Activated T-cell treated with anti-CD3 and anti-CD28 coated beads, Interleukin-2, amount 50 U/mL, for 72 hours (primary cell): ENCODE measurements at regions not wholly inside any gene's neighbourhood (a gene's known extent, or its start where the extent isn't known, plus 50 kb on each side); places are given as distances from the start of the nearest gene placed in this dataset.

ENCODE experiments used
- ATAC-seq, 2 donors: fragments of 150-1000 bp; cut with Tn5 transposase; replicated peaks in 1 of 2; 2 replicates each; pipeline ENCODE4 v1.10.0; 2021; ENCODE audit warnings: moderate library complexity in 2 of 2, mild to moderate bottlenecking in 1 of 2
- DNase-seq, 2 donors: peaks; one replicate each; pipeline ENCODE4 v3.0.0; 2021 to 2022; ENCODE audit warnings: mixed read lengths in 1 of 2
- H3K27ac Mint-ChIP-seq: one replicate; pipeline ENCODE4 v1.8.0; 2022; ENCODE audit warnings: mild to moderate bottlenecking, moderate library complexity, mixed read lengths
- H3K27me3 Mint-ChIP-seq: one replicate; pipeline ENCODE4 v1.8.0; 2022; ENCODE audit warnings: low read depth, mixed read lengths
- H3K36me3 Mint-ChIP-seq, 2 donors: one replicate each; pipeline ENCODE4 v1.8.0; 2022; ENCODE audit warnings: mixed read lengths in 2 of 2, mild to moderate bottlenecking in 1 of 2; ENCODE audit not compliant: insufficient read depth in 2 of 2
- H3K4me1 Mint-ChIP-seq: one replicate; pipeline ENCODE4 v1.8.0; 2022; ENCODE audit warnings: low read depth, mixed read lengths
- H3K4me3 Mint-ChIP-seq, 2 donors: one replicate each; pipeline ENCODE4 v1.8.0; 2022; ENCODE audit warnings: mild to moderate bottlenecking in 2 of 2, mixed read lengths in 2 of 2, moderate library complexity in 2 of 2
- H3K9me3 Mint-ChIP-seq, 2 donors: one replicate each; pipeline ENCODE4 v1.8.0; 2022; ENCODE audit warnings: mixed read lengths in 2 of 2

DNA sequence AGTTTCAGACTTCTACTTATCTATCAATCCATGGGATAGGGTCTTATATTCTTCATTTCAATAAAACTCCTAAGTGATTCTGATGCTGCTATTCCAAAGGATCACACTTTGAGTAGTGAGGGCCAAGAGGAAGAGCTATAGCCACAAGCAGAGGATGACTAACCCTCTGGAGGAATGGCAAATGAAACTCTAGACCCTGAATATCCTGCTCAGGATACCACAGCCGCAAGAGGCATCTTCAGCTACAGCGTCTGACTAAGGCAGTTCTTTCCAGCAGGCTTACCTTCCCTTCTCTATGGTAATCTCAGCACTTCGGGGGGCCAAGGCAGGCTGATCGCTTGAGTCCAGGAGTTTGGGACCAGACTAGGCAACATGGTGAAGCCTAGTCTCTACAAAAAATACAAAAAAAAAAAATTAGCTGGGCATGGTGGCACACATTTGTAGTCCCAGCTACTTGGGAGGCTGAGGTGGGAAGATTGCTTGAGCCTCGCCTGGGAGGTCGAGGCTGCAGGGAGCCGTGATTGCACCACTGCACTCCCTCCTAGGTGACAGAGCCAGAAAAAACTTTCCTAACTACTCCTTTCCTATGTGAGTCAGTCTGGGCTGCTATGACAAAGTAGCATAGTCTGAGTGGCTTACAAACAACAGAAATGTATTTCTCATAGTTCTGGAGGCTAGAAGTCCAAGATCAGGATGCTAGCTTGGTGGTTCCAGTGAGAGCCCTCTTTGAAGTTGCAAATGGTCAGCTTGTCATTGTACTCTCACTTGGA is 371.9 kb downstream of the IRS1 start:
- H3K27ac Mint-ChIP-seq = no peak overlapping the region
- H3K4me1 Mint-ChIP-seq = peaks cover 22% of the 10 kb centered on the region
- ATAC-seq (no peak), DNase-seq (no peak)
- no peaks in the 10 kb centered on the region for H3K36me3 Mint-ChIP-seq
- no peaks in the 10 kb centered on the region for H3K9me3 Mint-ChIP-seq
- H3K4me3 Mint-ChIP-seq = no peak overlapping the region
- H3K27me3 Mint-ChIP-seq = peaks cover 40% of the 10 kb centered on the region

DNA sequence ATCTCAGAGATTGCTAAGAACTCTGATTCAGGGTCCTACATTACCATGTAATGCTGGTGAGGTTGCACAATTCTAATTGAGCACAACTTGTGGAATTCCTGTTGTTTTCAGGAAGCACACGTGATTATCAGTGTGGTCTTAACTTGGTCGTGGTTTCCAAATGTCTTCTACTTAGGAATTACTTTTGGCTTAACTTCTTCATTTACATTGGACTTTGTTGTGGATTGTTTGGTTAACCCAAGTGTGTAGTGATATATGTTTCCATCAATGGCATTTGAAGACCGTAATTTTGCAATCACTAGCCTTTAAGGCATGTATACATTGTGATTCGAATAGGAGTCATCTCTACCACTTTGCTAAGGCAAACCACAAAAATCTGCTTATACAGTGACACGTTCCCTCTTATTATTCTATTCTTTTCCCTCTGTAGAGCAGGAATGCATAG is 373.3 kb downstream of the IRS1 start:
- DNase-seq (no peak), ATAC-seq (no peak)
- Mint-ChIP-seq H3K4me1 (peaks cover 22% of the 10 kb centered on the region), H3K4me3 (no peak overlapping the region), H3K27me3 (peaks cover 32% of the 10 kb centered on the region), H3K9me3 (no peaks in the 10 kb centered on the region), H3K36me3 (no peaks in the 10 kb centered on the region), H3K27ac (no peak overlapping the region)

DNA sequence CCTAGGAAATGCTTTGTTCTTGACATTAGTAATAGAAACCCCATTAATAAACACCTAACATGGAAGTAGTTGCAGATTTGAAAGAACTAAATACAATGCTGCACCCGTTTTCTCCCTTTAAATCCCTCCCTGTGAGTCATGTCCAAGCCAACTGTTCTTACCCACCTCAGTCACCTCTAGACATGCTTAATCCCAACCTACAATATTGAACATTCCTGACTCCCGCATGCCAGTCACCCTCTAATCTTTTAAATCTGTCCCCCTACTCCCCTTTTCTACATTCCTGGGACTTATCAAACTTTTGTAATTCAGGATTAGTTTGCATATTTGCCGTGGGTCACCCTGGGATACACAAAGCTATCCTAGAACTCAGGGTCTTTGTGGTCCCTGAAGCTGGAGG is 374.6 kb downstream of the IRS1 start:
- H3K36me3 Mint-ChIP-seq = no peaks in the 10 kb centered on the region
- no peaks in the 10 kb centered on the region for H3K9me3 Mint-ChIP-seq
- no peak overlapping the region for H3K4me3 Mint-ChIP-seq
- H3K27me3 Mint-ChIP-seq = peaks cover 22% of the 10 kb centered on the region
- no peak overlapping the region for H3K27ac Mint-ChIP-seq
- no peak for DNase-seq
- no peak for ATAC-seq
- peaks cover 22% of the 10 kb centered on the region for H3K4me1 Mint-ChIP-seq

DNA sequence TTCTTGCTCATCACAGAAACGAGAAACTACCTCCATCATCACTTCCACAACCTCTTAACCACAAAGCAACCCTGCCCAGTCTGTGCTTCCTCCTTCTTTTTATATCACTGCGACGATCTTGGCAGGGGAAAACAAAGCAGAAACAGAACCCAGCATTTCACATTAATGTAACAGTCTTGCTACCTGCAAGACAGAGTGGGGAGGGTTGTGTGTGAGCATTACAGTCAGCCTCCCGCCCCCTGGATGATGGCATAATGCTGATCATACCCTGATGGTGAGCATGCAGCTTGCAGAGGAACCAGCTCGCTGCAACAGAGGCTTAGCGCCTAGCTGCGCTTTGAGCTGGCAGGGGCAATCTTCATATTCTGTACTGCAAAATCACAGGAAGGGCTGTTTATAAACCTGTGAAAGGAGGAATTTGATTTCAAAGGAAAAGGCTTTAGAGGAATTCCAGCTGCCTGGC is 376.1 kb downstream of the IRS1 start:
- Mint-ChIP-seq H3K4me3 (peak overlapping the region; percentile 29 to 53), H3K27me3 (peaks cover 19% of the 10 kb centered on the region), H3K4me1 (peaks cover 22% of the 10 kb centered on the region), H3K9me3 (no peaks in the 10 kb centered on the region), H3K27ac (no peak overlapping the region), H3K36me3 (no peaks in the 10 kb centered on the region)
- peak; percentile 48 to 58 for DNase-seq
- peak; percentile 92 to 94 for ATAC-seq

DNA sequence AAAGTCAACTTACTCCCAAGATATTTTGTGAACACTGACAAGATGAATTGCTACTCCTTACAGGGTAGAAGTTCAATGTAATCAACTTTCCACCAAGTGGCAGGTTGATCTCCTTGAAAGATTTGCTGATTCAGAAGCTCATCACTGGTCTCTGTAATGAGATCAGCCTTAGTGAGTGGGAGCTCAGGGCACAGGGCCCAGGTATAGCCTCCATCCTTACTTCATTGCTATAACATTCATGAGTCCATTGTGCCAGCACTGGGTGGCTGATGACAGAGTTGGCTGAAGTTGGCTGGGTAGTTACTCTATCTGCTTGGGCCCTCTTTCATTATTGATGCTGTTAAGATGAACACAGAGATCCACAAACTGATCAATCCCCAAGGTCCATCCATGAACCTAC is 379.0 kb downstream of the IRS1 start:
- Mint-ChIP-seq H3K27ac (no peak overlapping the region), H3K4me1 (peaks cover 22% of the 10 kb centered on the region), H3K9me3 (no peaks in the 10 kb centered on the region), H3K27me3 (peaks cover 19% of the 10 kb centered on the region), H3K4me3 (no peak overlapping the region), H3K36me3 (no peaks in the 10 kb centered on the region)
- ATAC-seq = no peak
- DNase-seq = no peak

DNA sequence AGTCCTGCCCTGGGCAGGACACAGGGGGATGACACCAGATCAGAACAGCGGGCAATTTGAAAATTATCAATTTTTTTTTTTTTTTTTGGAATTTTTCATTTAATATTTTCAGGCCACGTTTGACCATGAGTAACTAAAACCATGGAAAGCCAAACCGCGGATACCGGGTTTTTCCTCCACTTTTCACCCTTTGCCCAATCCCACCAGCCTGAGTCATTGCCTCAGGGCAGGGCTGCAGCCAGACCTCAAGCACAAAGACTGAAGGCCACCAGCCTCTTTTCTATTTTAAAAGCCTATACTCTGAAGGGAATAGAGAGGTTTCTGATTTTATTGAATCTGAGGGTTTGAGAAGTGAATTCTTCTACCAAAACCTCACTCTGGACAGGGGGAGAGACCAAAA is 381.1 kb downstream of the IRS1 start:
- ATAC-seq = no peak
- H3K4me3 Mint-ChIP-seq = no peak overlapping the region
- peaks cover 6% of the 10 kb centered on the region for H3K27me3 Mint-ChIP-seq

DNA sequence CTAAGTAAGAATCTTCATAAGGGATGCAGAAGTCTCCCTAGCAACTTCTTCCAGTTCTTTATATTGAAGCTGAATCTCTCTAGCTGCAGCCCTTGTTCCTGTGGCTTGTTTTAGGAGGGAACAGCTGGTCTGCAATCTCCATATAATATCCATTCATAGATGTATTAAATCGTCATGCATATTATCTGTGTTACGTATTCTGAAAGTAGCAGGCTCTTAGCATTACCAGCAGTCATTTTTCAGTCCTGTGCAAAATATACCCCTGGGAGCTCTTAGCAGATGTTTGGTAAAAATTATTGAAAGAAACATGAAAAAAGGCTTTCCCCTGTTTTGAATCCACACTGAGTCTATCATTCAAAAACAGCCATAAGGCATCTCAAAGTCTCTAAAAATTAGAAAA is 385.3 kb downstream of the IRS1 start:
- H3K9me3 Mint-ChIP-seq = peaks cover 0 to 4% of the 10 kb centered on the region in 2 donors
- DNase-seq (no peak), ATAC-seq (no peak)
- H3K36me3 Mint-ChIP-seq = no peaks in the 10 kb centered on the region
- H3K4me1 Mint-ChIP-seq = no peaks in the 10 kb centered on the region
- H3K27ac Mint-ChIP-seq = no peak overlapping the region
- no peak overlapping the region for H3K4me3 Mint-ChIP-seq
- peaks cover 14% of the 10 kb centered on the region for H3K27me3 Mint-ChIP-seq

More for the DNA sequence above, 381.1 kb downstream of the IRS1 start:
- Mint-ChIP-seq H3K9me3 (no peaks in the 10 kb centered on the region), H3K27ac (no peak overlapping the region), H3K36me3 (no peaks in the 10 kb centered on the region), H3K4me1 (peaks cover 5% of the 10 kb centered on the region)
- DNase-seq = no peak

DNA sequence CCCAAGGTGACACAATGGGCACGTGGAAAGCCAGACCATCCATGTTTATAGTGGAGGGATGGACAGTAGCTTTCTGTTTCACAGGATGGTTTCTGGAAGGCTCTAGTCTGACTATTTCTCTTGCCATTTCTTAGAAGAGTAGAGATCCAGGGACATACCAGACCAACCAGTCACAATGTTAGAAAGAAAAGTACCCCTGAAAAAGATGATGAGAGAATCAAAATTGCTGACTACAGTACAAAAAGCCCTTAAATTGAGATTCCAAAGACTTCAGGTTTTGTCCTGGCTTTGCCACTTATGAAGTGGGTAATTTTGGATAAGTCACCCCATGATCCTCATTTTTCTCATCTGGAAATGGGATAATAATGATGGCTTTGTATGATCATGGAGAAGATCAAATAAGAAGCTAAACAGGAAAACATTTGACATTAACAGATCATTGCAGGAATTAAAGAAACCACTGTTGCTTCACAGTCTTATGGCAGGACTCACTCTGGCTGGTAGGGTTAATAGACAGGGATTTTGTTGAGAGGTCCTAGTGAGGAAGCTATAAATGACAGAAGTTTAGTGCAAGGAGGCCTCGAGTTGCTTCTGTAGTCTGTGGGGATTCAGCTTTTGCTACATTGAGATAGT is 386.0 kb downstream of the IRS1 start:
- H3K4me1 Mint-ChIP-seq = no peaks in the 10 kb centered on the region
- H3K9me3 Mint-ChIP-seq = peaks cover 0 to 4% of the 10 kb centered on the region in 2 donors
- peaks cover 0 to 3% of the 10 kb centered on the region in 2 donors for H3K36me3 Mint-ChIP-seq
- DNase-seq (no peak), ATAC-seq (no peak)
- H3K27me3 Mint-ChIP-seq = peaks cover 20% of the 10 kb centered on the region
- H3K27ac Mint-ChIP-seq = no peak overlapping the region
- H3K4me3 Mint-ChIP-seq = no peak overlapping the region

DNA sequence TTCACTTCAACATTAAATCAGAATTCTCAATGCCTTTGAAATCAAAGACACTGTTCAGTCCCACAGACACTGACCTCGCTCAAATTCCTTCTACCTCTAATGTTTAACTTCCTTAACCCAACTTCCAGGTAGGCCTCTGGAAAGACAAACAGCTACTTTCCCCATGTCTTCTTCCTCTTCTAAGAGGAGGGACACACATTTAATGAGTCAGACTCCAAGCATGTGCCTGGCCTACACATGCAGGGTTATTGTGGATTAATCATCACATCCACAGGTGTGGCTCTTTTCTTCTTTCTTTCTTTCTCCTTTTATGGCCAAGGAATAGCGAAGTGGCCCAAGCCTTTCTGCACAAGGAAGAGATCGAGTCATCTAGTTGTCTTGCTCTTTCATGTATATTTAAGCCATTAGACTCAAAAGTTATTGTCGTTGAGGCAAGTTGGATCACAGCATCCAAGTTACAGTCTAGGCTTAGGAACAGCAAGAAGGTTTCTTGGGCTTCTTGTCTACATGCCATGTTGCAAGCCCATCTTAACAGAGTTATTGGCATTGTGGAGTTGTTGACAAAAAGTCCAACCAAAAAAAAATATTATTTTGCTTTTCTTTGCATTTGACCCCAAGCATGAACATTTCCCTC is 387.8 kb downstream of the IRS1 start:
- H3K27me3 Mint-ChIP-seq = peaks cover 28% of the 10 kb centered on the region
- H3K4me1 Mint-ChIP-seq = no peaks in the 10 kb centered on the region
- ATAC-seq (no peak), DNase-seq (no peak)
- H3K4me3 Mint-ChIP-seq = no peak overlapping the region
- H3K36me3 Mint-ChIP-seq = peaks cover 0 to 3% of the 10 kb centered on the region in 2 donors
- no peak overlapping the region for H3K27ac Mint-ChIP-seq
- peaks cover 0 to 4% of the 10 kb centered on the region in 2 donors for H3K9me3 Mint-ChIP-seq

DNA sequence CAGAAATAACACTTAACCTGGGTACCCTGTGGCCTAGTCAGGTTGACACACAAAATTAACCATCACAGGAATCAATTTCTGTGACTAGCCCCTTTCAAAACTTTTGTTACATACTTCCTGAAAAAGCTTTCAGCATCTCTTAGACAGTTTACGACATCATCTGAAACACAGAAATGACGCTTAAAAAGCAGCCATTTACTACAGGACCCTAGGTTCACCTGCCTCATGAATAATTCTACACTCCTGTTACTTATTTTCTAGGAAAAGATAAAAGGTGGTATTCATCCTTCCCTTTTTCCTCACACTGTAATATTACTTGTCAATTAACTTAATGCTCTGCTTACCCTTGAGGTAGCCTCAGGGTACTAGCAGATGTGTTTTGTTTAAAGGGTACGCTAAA is 388.4 kb downstream of the IRS1 start:
- H3K9me3 Mint-ChIP-seq = peaks cover 0 to 4% of the 10 kb centered on the region in 2 donors
- DNase-seq = no peak
- no peak for ATAC-seq
- H3K27ac Mint-ChIP-seq = no peak overlapping the region
- H3K27me3 Mint-ChIP-seq = peaks cover 33% of the 10 kb centered on the region
- H3K4me3 Mint-ChIP-seq = no peak overlapping the region
- H3K36me3 Mint-ChIP-seq = peaks cover 0 to 3% of the 10 kb centered on the region in 2 donors
- no peaks in the 10 kb centered on the region for H3K4me1 Mint-ChIP-seq

DNA sequence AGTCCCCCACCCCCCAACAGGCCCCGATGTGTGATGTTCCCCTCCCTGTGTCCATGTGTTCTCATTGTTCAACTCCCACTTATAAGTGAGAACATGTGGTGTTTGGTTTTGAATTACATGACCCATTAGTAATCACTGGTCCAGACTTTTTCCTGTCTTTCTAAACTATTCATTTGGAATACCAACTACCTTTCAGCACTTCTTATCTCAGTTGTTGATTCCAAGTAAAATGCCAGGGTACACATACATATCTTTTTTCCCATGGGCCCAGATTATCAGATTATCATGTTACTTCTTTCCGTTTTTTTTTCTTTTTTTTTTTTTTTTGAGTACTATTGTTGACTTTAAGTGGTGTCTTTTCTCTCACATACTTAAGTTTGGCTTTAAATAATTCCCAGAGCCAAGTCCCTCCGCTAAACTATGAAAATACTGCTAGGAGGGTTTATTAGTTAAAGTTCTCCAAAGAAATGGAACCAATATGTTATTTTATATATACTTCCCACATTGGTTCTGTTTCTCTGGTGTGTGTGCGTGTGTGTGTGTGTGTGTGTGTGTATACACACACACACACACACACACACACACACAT is 389.3 kb downstream of the IRS1 start:
- peaks cover 0 to 4% of the 10 kb centered on the region in 2 donors for H3K9me3 Mint-ChIP-seq
- peaks cover 39% of the 10 kb centered on the region for H3K27me3 Mint-ChIP-seq
- H3K27ac Mint-ChIP-seq = no peak overlapping the region
- H3K4me1 Mint-ChIP-seq = no peaks in the 10 kb centered on the region
- ATAC-seq (no peak), DNase-seq (no peak)
- no peak overlapping the region for H3K4me3 Mint-ChIP-seq
- peaks cover 0 to 3% of the 10 kb centered on the region in 2 donors for H3K36me3 Mint-ChIP-seq

DNA sequence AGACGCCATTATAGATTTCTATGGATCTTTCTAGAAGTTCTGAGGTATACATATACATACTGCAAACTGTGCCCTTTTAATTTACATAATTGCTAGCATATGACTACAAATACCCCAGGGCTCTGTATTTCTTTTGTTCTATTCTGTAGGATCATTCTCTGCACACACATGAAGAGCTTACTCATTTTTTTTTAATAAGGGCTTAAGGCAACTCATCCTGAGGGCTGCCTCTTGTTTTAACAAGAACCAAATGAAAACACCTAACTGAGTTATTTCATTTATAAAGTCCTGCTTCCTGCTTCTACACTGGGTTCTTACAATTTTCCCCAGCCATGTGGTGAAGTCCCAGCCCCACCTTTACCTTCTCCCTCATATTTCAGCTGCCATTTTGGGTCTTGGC is 390.5 kb downstream of the IRS1 start:
- H3K9me3 Mint-ChIP-seq = peaks cover 0 to 4% of the 10 kb centered on the region in 2 donors
- no peak overlapping the region for H3K4me3 Mint-ChIP-seq
- ATAC-seq = no peak
- no peaks in the 10 kb centered on the region for H3K4me1 Mint-ChIP-seq
- H3K36me3 Mint-ChIP-seq = peaks cover 0 to 3% of the 10 kb centered on the region in 2 donors
- no peak for DNase-seq
- no peak overlapping the region for H3K27ac Mint-ChIP-seq
- H3K27me3 Mint-ChIP-seq = peaks cover 49% of the 10 kb centered on the region

DNA sequence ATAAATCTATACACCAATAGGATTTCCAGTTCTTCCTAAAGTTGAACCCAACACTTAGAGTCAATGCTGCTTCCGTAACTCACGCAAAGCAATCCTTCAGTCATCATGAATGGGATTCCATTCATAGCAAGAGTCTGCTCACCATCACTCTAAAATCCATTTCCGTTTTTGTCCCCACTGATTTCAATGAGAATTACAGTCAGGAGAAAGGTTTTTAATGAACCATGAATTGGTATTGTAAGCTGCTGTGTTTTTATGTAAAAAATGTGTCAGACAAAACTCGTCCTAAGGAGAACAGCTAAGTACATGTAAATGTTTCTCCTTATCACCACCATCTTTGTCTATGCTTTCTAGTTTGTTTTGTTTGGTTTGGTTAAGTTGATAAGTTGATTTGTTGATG is 391.5 kb downstream of the IRS1 start:
- DNase-seq (no peak), ATAC-seq (no peak)
- peaks cover 41% of the 10 kb centered on the region for H3K27me3 Mint-ChIP-seq
- H3K9me3 Mint-ChIP-seq = peaks cover 0 to 4% of the 10 kb centered on the region in 2 donors
- no peak overlapping the region for H3K4me3 Mint-ChIP-seq
- peaks cover 0 to 3% of the 10 kb centered on the region in 2 donors for H3K36me3 Mint-ChIP-seq
- H3K4me1 Mint-ChIP-seq = no peaks in the 10 kb centered on the region
- no peak overlapping the region for H3K27ac Mint-ChIP-seq
